DND-41 (cell line): ENCODE measurements at regions not wholly inside any gene's neighbourhood (a gene's known extent, or its start where the extent isn't known, plus 50 kb on each side); places are given as distances from the start of the nearest gene placed in this dataset.

ENCODE experiments used
- CTCF ChIP-seq: IDR thresholded peaks from 2 replicates; pipeline ENCODE4 v1.5.1; 2012; ENCODE audit warnings: borderline replicate concordance, low read length, moderate library complexity, mild to moderate bottlenecking; ENCODE audit not compliant: poor library complexity, severe bottlenecking; ENCODE audit errors: extremely low read depth
- EZH2 ChIP-seq: IDR thresholded peaks from 3 replicates; pipeline ENCODE4 v1.6.1; 2012; ENCODE audit warnings: borderline replicate concordance, low read depth, mild to moderate bottlenecking, moderate library complexity, low read length, inconsistent platforms; ENCODE audit not compliant: severe bottlenecking

GRCh38 chr14:76313852-76314251 lies 62.1 kb upstream of the ESRRB start:
- TF ChIP-seq CTCF (no peak), EZH2 (no peak)
